Thyroid gland (tissue), 4 donors: ENCODE measurements at regions not wholly inside any gene's neighbourhood (a gene's known extent, or its start where the extent isn't known, plus 50 kb on each side); places are given as distances from the start of the nearest gene placed in this dataset.
"Not testable (repeated sequence)": the region's sequence is repeated elsewhere in the genome, so short reads cannot be mapped to it uniquely, and the experiment has no call there.

Experiments used
- DNase-seq, 2 donors: peaks; one replicate each; pipeline ENCODE4 v3.0.0-alpha.2; 2019
- H3K27ac ChIP-seq, 3 donors: fragments of 200-600 bp; sonication (generic); 1 replicate in 2 of 3; 2 replicates in 1 of 3; pipeline ENCODE4 v1.5.1; 2016 to 2019; ENCODE audit warnings: mild to moderate bottlenecking in 1 of 3, moderate library complexity in 1 of 3
- H3K27me3 ChIP-seq: fragments of 200-600 bp; sonication (generic); one replicate; pipeline ENCODE4 v1.5.1; 2019
- H3K36me3 ChIP-seq, 2 donors: fragments of 200-600 bp; sonication (generic); one replicate each; pipeline ENCODE4 v1.5.1; 2016 to 2019
- H3K4me1 ChIP-seq, 2 donors: fragments of 200-600 bp; sonication (generic); one replicate each; pipeline ENCODE4 v1.5.1; 2017 to 2019
- H3K4me3 ChIP-seq, 3 donors: fragments of 200-600 bp; sonication (generic); replicated peaks in 1 of 3; 1 replicate in 2 of 3; 2 replicates in 1 of 3; pipeline ENCODE4 v1.5.1; 2016; ENCODE audit warnings: mild to moderate bottlenecking in 1 of 3
- H3K9me3 ChIP-seq: fragments of 200-600 bp; sonication (generic); one replicate; pipeline ENCODE4 v1.5.1; 2017
- CTCF ChIP-seq, 6 experiments: fragments of 200-600 bp in 3 of 6; fragments of 450-650 bp in 3 of 6; sonication (generic) in 3 of 6; IDR thresholded peaks; one replicate each; pipeline ENCODE4 v1.5.1; 2016 to 2019; ENCODE audit warnings: antibody characterized with exemption in 6 of 6, mild to moderate bottlenecking in 2 of 6, inconsistent platforms in 1 of 6, moderate library complexity in 1 of 6
- POLR2A ChIP-seq, 2 donors: fragments of 450-650 bp; IDR thresholded peaks; one replicate each; pipeline ENCODE4 v1.6.1; 2017; ENCODE audit warnings: antibody characterized with exemption in 2 of 2, mild to moderate bottlenecking in 2 of 2, moderate library complexity in 1 of 2
- WGBS, 2 donors: methylation state at CpG; one replicate each; pipeline ENCODE4 v1.1.5; 2017; 5-methylcytosine and 5-hydroxymethylcytosine counted together
- intact Hi-C: fragments of 100-400 bp; cut with DNase I; formaldehyde crosslinking; loops from one replicate; pipeline ENCODE4 v1.15.1; 2023

DNA sequence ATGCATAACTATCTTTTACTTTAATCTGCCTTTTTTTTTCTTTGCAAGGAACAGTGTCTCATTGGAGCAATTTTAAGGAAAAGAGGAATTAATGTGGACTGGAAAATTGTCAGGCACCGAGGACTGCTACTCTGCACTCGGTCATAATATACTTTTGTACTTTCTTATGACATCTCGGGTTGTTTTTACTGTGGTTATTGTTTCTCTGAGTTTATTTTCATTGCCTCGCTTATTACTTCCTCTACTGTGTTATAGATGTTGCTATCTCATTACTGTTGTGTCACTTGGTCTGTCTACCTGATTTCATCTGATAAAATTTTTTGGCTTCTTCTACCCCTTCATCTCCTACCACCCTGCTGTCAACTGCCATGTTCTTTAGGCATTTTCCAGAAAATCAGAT, 213.5 kb upstream of the POU1F1 start:
- H3K27ac ChIP-seq, result no peak overlapping the region
- intact Hi-C loops, result no loop called here
- WGBS, 2 donors, result 65 to 66% methylated on average over 4 of the region's 4 CpGs
- H3K36me3 ChIP-seq, result no peaks in the 10 kb centered on the region
- TF ChIP-seq POLR2A (IDR thresholded peaks at IDR 0.05) (no peak), CTCF (IDR thresholded peaks at IDR 0.05) (no peak)
- H3K9me3 ChIP-seq, result no peaks in the 10 kb centered on the region
- no peaks in the 10 kb centered on the region for H3K4me1 ChIP-seq
- no peak overlapping the region for H3K4me3 ChIP-seq
- DNase-seq, result no peak
- no peaks in the 10 kb centered on the region for H3K27me3 ChIP-seq

GRCh38 chr3:87488765-87489164, 212.4 kb upstream of the POU1F1 start:
- no peak for DNase-seq
- intact Hi-C loops, result no loop called here
- Histone ChIP-seq H3K4me3 (no peak overlapping the region), H3K4me1 (no peaks in the 10 kb centered on the region), H3K9me3 (no peaks in the 10 kb centered on the region), H3K27ac (no peak overlapping the region), H3K27me3 (no peaks in the 10 kb centered on the region), H3K36me3 (no peaks in the 10 kb centered on the region)
- no peak for TF ChIP-seq CTCF (IDR thresholded peaks at IDR 0.05)
- 74 to 81% methylated on average over 2 of the region's 2 CpGs for WGBS, 2 donors

- DNase-seq, H3K9me3 ChIP-seq, intact Hi-C loops, H3K27ac ChIP-seq, H3K36me3 ChIP-seq, H3K4me3 ChIP-seq, H3K4me1 ChIP-seq, H3K27me3 ChIP-seq: not testable (repeated sequence)
- WGBS, 2 donors, result 71% methylated on average over 3 of the region's 3 CpGs
Observed at GRCh38 chr3:87486635-87487034, 210.3 kb upstream of the POU1F1 start.

GRCh38 chr3:87486115-87486514, 209.7 kb upstream of the POU1F1 start:
- Histone ChIP-seq H3K4me3 (no peak overlapping the region), H3K4me1 (no peaks in the 10 kb centered on the region), H3K27ac (no peak overlapping the region), H3K36me3 (no peaks in the 10 kb centered on the region), H3K9me3 (no peaks in the 10 kb centered on the region), H3K27me3 (no peaks in the 10 kb centered on the region)
- no peak for DNase-seq
- WGBS, 2 donors, result 1 to 24% methylated on average over 2 of the region's 2 CpGs
- intact Hi-C loops, result no loop called here
- TF ChIP-seq CTCF (IDR thresholded peaks at IDR 0.05) (no peak), POLR2A (IDR thresholded peaks at IDR 0.05) (no peak)

DNA sequence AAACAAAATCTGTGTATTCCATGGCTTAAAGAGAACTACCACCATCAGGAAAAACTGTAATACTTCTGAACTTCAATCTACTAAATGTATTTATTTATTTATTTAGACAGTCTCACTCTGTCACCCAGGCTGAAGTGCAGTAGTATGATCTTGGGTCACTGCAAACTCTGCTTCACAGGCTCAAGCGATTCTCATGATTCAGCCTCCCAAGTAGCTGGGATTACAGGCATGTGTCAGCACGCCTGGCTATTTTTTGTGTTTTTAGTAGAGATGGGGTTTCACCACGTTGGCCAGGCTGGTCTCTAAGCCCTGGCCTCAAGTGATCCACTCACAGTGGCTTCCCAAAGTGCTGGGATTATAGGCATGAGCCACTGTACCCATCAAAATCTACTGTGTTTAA, 202.3 kb upstream of the POU1F1 start:
- no peak for TF ChIP-seq CTCF (IDR thresholded peaks at IDR 0.05)
- no peak for TF ChIP-seq POLR2A (IDR thresholded peaks at IDR 0.05)
- no peaks in the 10 kb centered on the region for H3K4me1 ChIP-seq
- H3K27me3 ChIP-seq, result no peaks in the 10 kb centered on the region
- H3K9me3 ChIP-seq, result no peaks in the 10 kb centered on the region
- WGBS, 2 donors, result 73 to 80% methylated on average over 3 of the region's 3 CpGs
- DNase-seq, result no peak
- no peak overlapping the region for H3K4me3 ChIP-seq
- no peak overlapping the region for H3K27ac ChIP-seq
- intact Hi-C loops, result no loop called here
- no peaks in the 10 kb centered on the region for H3K36me3 ChIP-seq

GRCh38 chr3:87473944-87474343, 197.6 kb upstream of the POU1F1 start:
- H3K9me3 ChIP-seq, result no peaks in the 10 kb centered on the region
- intact Hi-C loops, result no loop called here

More at GRCh38 chr3:87473944-87474343, 197.6 kb upstream of the POU1F1 start:
- Histone ChIP-seq H3K4me1 (no peaks in the 10 kb centered on the region), H3K27ac (no peak overlapping the region), H3K4me3 (no peak overlapping the region), H3K36me3 (no peaks in the 10 kb centered on the region), H3K27me3 (no peaks in the 10 kb centered on the region)
- TF ChIP-seq CTCF (IDR thresholded peaks at IDR 0.05) (no peak), POLR2A (IDR thresholded peaks at IDR 0.05) (no peak)
- no peak for DNase-seq
